T-helper 1 cell (primary cell): ENCODE measurements at regions not wholly inside any gene's neighbourhood (a gene's known extent, or its start where the extent isn't known, plus 50 kb on each side); places are given as distances from the start of the nearest gene placed in this dataset.
"Not testable (repeated sequence)": the region's sequence is repeated elsewhere in the genome, so short reads cannot be mapped to it uniquely, and the experiment has no call there.

ENCODE experiments used
- DNase-seq, 5 donors: peaks; one replicate each; pipeline ENCODE4 v3.0.0-alpha.2; 2012 to 2020

GRCh38 chr6:21282360-21282759, 311.2 kb upstream of the SOX4 start:
- DNase-seq, result not testable (repeated sequence)

GRCh38 chr6:21284166-21284565, 309.4 kb upstream of the SOX4 start:
- no peak for DNase-seq

GRCh38 chr6:21284706-21285105, 308.8 kb upstream of the SOX4 start:
- no peak for DNase-seq

- no peak for DNase-seq
These were observed 299.4 kb upstream of the SOX4 start for GRCh38 chr6:21294144-21294543.

GRCh38 chr6:21295506-21296240, 297.9 kb upstream of the SOX4 start:
- DNase-seq, result no peak

- no peak for DNase-seq
These were observed 295.9 kb upstream of the SOX4 start for GRCh38 chr6:21297665-21298064.

GRCh38 chr6:21299216-21299615, 294.3 kb upstream of the SOX4 start:
- no peak for DNase-seq

GRCh38 chr6:21300439-21300838, 293.1 kb upstream of the SOX4 start:
- DNase-seq, result no peak

- no peak for DNase-seq
These were observed 287.6 kb upstream of the SOX4 start for GRCh38 chr6:21305893-21306332.

GRCh38 chr6:21306546-21306945, 287.0 kb upstream of the SOX4 start:
- no peak for DNase-seq

- DNase-seq, result no peak
These were observed 283.7 kb upstream of the SOX4 start for GRCh38 chr6:21309807-21310221.

- no peak for DNase-seq
These were observed 282.9 kb upstream of the SOX4 start for GRCh38 chr6:21310568-21311140.

- no peak for DNase-seq
These were observed 281.4 kb upstream of the SOX4 start for GRCh38 chr6:21312118-21312517.

- DNase-seq, result no peak
These were observed 275.9 kb upstream of the SOX4 start for GRCh38 chr6:21317642-21318041.

GRCh38 chr6:21321076-21321475, 272.5 kb upstream of the SOX4 start:
- DNase-seq, result no peak

GRCh38 chr6:21321531-21321930, 272.0 kb upstream of the SOX4 start:
- no peak for DNase-seq

- no peak for DNase-seq
These were observed 270.0 kb upstream of the SOX4 start for GRCh38 chr6:21323577-21323976.

GRCh38 chr6:21325201-21325856, 268.2 kb upstream of the SOX4 start:
- DNase-seq, result no peak

- DNase-seq, result no peak
These were observed 266.0 kb upstream of the SOX4 start for GRCh38 chr6:21327326-21328112.

GRCh38 chr6:21331235-21331634, 262.3 kb upstream of the SOX4 start:
- no peak for DNase-seq

- no peak for DNase-seq
These were observed 261.5 kb upstream of the SOX4 start for GRCh38 chr6:21332077-21332476.

GRCh38 chr6:21332660-21333059, 260.9 kb upstream of the SOX4 start:
- no peak for DNase-seq

- no peak for DNase-seq
These were observed 259.8 kb upstream of the SOX4 start for GRCh38 chr6:21333715-21334114.
